Glomerular visceral epithelial cell (primary cell): ENCODE measurements at regions not wholly inside any gene's neighbourhood (a gene's known extent, or its start where the extent isn't known, plus 50 kb on each side); places are given as distances from the start of the nearest gene placed in this dataset.
"Not testable (repeated sequence)": the region's sequence is repeated elsewhere in the genome, so short reads cannot be mapped to it uniquely, and the experiment has no call there.

Experiments
- DNase-seq: peaks from one replicate; pipeline ENCODE4 v3.0.0-alpha.2; 2016; ENCODE audit errors: extremely low spot score

DNA sequence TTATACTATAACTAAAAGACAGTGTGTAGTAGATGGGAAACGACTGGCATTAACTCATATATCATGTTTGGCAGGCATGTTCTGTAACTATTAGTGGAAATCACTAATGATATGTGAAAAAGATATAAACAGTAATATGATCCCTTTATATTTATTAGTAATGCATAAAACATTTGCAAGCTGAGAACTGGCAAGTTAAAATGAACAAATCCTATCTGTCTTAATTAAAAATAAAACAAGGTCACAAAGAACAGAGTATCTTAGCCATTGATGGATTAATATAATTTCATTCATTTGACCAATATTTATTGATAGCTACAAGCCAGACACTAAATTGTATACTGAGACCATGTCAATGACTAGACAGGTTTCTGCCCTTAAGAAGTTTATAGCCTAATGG is 154.5 kb downstream of the CRPPA start:
- DNase-seq, result no peak

- not testable (repeated sequence) for DNase-seq
Observed at GRCh38 chr7:16266470-16266869, 154.9 kb downstream of the CRPPA start.

- no peak for DNase-seq
Observed at GRCh38 chr7:16265863-16266458, 155.4 kb downstream of the CRPPA start.

DNA sequence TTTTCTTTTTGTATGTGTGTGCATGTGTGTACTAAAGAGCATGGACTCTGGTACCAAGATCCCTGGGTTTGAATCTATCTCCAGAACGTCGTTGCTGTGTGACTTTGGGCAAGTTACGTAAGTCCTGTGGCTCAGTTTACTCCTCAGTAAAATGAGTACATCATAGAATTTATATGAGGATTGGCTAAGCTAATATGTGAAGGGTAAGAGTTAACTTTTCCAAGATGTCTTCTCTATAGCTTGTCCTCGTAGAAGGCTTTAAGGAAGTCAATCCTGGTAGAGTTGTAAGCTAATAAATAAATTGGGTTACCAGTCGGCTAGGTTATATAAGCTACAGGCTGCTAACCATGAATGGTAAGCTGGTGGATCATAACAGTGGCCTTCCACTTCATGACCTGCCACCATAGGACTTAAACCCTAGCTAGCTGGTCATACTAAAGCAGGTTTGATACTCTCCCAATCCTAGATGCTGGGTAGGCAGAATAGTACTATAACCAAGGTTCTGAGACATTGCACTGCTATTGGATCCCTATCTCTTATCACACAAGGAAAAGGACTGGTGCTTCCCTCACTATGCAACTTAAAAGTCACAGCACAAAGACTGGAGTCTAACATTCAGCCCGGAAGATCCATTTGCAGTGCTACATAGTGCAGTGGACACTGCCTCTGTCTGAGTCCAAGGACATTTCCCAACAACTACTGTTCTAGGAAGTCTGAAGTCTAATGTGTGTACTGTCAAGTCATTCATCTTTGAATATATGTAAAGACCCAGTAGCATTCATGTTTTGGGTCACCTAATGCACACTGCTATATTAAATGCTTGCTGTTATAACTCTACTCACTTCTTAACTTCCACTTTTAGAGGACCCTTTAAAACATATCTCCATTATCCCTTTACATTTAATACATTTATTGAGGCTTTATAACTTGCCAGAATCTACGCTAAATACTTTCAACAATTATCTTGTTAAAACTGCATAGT is 156.2 kb downstream of the CRPPA start:
- no peak for DNase-seq

DNA sequence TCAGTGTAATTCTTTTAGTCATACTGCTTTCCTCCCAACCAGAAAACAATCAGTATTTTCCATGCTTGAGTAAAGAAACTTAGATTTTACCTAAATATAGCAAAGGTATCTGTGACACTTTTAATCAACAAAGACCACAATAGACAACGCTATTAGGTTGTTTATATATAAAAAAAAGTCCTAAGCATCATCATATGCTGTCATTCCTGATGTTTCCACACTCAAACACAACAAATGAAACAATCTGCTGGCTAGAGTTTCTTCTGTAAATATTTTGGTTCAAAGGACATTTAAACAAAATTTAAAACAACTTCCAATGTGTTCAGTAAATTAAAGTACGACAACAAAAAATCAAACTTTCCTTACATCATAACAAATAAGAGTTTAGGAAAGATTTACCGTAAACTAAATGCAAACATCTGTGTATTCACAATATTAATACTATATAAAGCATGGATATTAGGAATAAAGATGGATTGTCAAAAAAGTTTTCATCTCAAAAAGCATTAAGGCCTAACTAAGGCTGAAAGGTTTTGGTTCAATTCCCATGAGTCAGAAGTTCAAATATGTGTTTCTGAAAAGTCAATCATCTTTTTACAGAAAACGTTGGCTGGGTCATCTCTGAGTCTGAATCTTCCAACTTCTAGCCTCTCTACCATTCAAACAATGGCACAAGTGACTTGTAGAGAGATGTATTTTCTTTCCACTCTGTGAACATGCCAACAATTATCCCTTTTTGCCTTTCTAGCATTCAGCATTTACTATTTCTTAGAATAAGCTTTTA is 157.1 kb downstream of the CRPPA start:
- no peak for DNase-seq

DNA sequence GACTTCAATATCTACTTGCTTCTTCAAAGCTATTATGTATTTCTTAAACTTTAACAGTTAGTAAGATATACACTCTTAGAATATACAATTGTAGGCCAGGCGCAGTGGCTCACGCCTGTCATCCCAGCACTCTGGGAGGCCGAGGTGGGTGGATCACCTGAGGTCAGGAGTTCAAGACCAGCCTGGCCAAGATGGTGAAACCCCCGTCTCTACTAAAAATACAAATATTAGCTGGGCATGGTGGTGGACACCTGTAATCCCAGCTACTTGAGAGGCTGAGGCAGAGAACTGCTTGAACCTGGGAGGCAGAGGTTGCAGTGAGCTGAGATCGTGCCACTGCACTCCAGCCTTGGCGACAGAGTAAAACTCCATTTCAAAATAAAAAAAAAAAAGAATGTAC is 158.0 kb downstream of the CRPPA start:
- not testable (repeated sequence) for DNase-seq

GRCh38 chr7:16261654-16262053 is 159.7 kb downstream of the CRPPA start:
- no peak for DNase-seq

GRCh38 chr7:16261100-16261499 is 160.2 kb downstream of the CRPPA start:
- no peak for DNase-seq

GRCh38 chr7:16260236-16260728 is 161.1 kb downstream of the CRPPA start:
- no peak for DNase-seq

GRCh38 chr7:16256419-16256818 is 164.9 kb downstream of the CRPPA start:
- not testable (repeated sequence) for DNase-seq

DNA sequence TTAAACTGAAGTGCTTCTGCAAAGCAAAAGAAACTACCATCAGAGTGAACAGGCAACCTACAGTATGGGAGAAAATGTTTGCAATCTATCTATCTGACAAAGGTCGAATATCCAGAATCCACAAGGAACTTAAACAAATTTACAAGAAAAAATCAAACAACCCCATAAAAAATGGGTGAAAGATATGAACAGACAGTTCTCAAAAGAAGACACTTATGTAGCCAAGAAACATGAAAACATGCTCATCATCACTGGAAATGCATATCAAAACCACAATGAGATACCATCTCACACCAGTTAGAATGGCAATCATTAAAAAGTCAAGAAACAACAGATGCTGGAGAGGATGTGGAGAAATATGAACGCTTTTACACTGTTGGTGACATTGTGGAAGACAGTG is 165.4 kb downstream of the CRPPA start:
- DNase-seq, result not testable (repeated sequence)

DNA sequence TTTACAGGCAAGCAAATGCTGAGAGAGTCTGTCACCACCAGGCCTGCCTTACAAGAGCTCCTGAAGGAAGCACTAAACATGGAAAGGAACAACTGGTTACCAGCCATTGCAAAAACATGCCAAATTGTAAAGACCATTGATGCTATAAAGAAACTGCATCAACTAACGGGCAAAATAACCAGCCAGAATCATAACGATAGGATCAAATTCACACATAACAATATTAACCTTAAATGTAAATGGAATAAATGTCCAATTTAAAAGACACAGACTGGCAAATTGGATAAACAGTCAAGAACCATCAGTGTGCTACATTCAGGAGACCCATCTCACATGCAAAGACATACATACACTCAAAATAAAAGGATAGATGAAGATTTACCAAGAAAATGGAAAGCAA is 170.7 kb downstream of the CRPPA start:
- not testable (repeated sequence) for DNase-seq

GRCh38 chr7:16249204-16249603 is 172.1 kb downstream of the CRPPA start:
- DNase-seq, result not testable (repeated sequence)

DNA sequence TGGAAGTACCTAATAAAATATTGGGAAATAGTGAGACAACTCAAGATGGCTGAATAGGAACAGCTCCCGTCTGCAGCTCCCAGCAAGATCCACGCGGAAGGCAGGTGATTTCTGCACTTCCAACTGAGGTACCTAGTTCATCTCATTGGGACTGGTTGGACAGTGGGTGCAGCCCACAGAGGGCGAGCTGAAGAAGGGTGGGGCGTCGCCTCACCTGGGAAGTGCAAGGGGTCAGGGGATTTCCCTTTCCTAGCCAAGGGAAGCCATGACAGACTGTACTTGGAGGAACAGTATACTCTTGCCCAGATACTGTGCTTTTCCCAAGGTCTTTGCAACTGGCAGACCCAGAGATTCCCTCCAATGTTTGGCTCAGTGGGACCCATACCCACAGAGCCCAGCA is 172.8 kb downstream of the CRPPA start:
- not testable (repeated sequence) for DNase-seq

- no peak for DNase-seq
Observed at GRCh38 chr7:16244469-16244868, 176.9 kb downstream of the CRPPA start.

DNA sequence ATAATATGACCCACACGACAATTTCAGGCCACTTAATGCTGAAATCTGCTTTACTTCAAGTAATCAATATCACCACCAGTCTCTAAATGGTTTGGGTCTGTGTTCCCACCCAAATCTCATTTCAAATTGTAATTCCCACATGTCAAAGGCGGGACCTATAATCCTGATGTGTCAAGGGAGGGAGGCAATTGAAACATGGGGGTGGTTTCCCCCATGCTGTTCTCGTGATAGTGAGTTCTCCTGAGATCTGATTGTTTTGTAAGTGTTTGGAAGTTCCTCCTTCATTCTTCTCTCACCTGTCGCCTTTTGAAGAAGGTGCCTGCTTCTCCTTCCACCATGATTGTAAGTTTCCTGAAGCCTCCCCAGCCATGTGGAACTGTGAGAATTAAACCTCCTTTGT is 178.4 kb downstream of the CRPPA start:
- DNase-seq, result no peak

DNA sequence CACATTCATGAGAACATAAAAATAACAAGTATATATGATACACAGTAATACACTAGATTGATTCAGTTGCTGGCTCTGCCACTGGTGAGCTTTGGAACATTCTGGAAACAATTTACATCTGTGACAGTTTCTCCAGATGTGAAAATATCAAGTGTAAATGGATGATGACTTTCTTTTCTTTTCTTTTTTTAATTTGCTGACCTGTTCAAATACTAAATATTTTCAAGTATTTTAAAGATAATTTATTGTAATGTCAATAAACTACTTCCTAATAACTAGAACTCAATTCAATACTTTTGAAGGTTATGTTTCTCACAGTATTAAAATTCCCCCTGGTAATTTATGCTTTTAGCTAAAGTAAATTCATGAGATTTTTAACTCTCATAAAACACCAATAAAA is 180.3 kb downstream of the CRPPA start:
- DNase-seq, result no peak

DNA sequence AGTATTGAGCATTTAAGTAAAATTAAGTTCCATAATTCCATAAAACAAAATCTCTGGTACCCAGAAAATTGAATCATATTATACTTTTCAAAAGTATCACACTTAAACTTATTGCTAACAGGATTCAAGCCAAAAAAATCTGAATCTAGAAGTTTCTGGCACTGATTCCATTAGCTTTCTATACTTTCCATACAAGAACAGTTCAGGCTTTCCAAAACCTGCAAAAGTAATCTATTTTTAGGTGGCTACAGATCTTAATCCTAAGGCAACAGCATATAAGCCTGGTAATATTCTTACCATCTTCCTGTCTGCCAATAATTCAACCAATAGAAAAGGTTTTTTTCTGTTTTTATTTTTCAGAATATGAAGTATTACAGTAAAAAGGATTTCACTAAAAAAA is 185.0 kb downstream of the CRPPA start:
- DNase-seq, result no peak

GRCh38 chr7:16235147-16236114 is 185.9 kb downstream of the CRPPA start:
- no peak for DNase-seq

DNA sequence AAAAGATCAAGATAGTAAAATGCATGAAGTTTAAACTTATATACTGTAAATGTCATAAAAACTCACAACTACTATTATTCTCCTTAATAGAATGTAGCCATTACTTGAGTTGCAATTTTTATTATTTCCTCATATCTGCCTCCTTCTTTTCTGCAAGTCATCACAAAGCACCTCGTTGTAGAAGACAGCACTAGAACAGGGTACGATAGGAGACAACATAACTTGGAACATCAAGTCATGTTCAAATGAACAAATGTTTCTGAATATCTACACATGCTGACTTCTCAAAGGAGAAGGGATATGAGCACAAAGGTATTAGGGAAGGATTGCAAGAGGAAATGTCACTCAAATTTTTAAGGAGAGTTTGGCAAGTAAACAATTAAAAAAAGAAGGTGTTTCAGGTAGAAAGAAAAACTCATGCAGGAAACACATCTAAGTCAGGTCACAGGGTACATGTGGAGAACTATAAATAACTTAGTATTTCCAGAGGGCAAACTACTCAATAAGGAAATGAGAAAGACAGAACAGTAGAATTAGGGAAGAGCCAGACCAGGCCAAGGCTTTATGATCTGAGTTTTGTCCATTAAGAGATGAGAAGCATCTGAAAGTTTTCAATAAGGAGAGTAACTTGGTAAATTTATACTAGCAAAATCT is 186.7 kb downstream of the CRPPA start:
- no peak for DNase-seq
